Tibial artery (tissue), 4 donors: ENCODE measurements at regions not wholly inside any gene's neighbourhood (a gene's known extent, or its start where the extent isn't known, plus 50 kb on each side); places are given as distances from the start of the nearest gene placed in this dataset.

Experiments
- DNase-seq, 2 donors: peaks; one replicate each; pipeline ENCODE4 v3.0.0-alpha.2; 2019
- H3K27ac ChIP-seq, 2 donors: fragments of 200-600 bp; sonication (generic) in 1 of 2; 1 replicate in 1 of 2; 2 replicates in 1 of 2; pipeline ENCODE4 v1.5.1; 2018 to 2019; ENCODE audit warnings: mild to moderate bottlenecking in 1 of 2
- H3K27me3 ChIP-seq, 2 donors: fragments of 200-600 bp; sonication (generic) in 1 of 2; one replicate each; pipeline versions ENCODE4 v1.5.1 to v1.6.0; 2016 to 2019
- H3K36me3 ChIP-seq, 3 donors: fragments of 200-600 bp; sonication (generic) in 2 of 3; one replicate each; pipeline ENCODE4 v1.5.1; 2016 to 2019; ENCODE audit warnings: mild to moderate bottlenecking in 2 of 3
- H3K4me1 ChIP-seq, 4 donors: fragments of 200-600 bp; sonication (generic) in 2 of 4; 1 replicate in 3 of 4; 2 replicates in 1 of 4; pipeline ENCODE4 v1.5.1; 2016 to 2019
- H3K4me3 ChIP-seq, 2 donors: fragments of 200-600 bp; sonication (generic) in 1 of 2; 1 replicate in 1 of 2; 2 replicates in 1 of 2; pipeline ENCODE4 v1.5.1; 2018 to 2019; ENCODE audit warnings: mild to moderate bottlenecking in 2 of 2
- H3K9me3 ChIP-seq, 3 donors: fragments of 200-600 bp; sonication (generic) in 1 of 3; one replicate each; pipeline ENCODE4 v1.5.1; 2016 to 2019
- CTCF ChIP-seq, 2 experiments: fragments of 200-600 bp in 1 of 2; fragments of 450-650 bp in 1 of 2; IDR thresholded peaks; one replicate each; pipeline ENCODE4 v1.5.1; 2017 to 2019; ENCODE audit warnings: antibody characterized with exemption in 2 of 2, mild to moderate bottlenecking in 1 of 2, moderate library complexity in 1 of 2
- intact Hi-C: fragments of 100-400 bp; cut with DNase I; formaldehyde crosslinking; loops from one replicate; pipeline ENCODE4 v1.15.0; 2023; ENCODE audit warnings: low total_unique reads

- Histone ChIP-seq H3K9me3 (no peaks in the 10 kb centered on the region), H3K27ac (no peak overlapping the region), H3K27me3 (no peaks in the 10 kb centered on the region), H3K4me1 (peaks cover 0 to 6% (median 1%) of the 10 kb centered on the region in 4 donors), H3K36me3 (no peaks in the 10 kb centered on the region), H3K4me3 (no peak overlapping the region)
- no peak for TF ChIP-seq CTCF (IDR thresholded peaks at IDR 0.05)
- DNase-seq, result no peak
- intact Hi-C loops, result no loop called here
Measured at GRCh38 chr3:64351713-64352638, 126.7 kb upstream of the PRICKLE2 start.

GRCh38 chr3:64349551-64349950, 124.3 kb upstream of the PRICKLE2 start:
- no peak for TF ChIP-seq CTCF (IDR thresholded peaks at IDR 0.05)
- no peak overlapping the region for H3K27ac ChIP-seq
- H3K4me1 ChIP-seq, result peaks cover 0 to 15% (median 3%) of the 10 kb centered on the region in 4 donors
- H3K9me3 ChIP-seq, result no peaks in the 10 kb centered on the region
- intact Hi-C loops, result no loop called here
- no peaks in the 10 kb centered on the region for H3K27me3 ChIP-seq
- DNase-seq, result no peak
- H3K36me3 ChIP-seq, result no peaks in the 10 kb centered on the region
- H3K4me3 ChIP-seq, result no peak overlapping the region

- no peak for DNase-seq
- peaks cover 0 to 17% (median 6%) of the 10 kb centered on the region in 4 donors for H3K4me1 ChIP-seq
- H3K9me3 ChIP-seq, result no peaks in the 10 kb centered on the region
- H3K27me3 ChIP-seq, result no peaks in the 10 kb centered on the region
- intact Hi-C loops, result no loop called here
- no peak overlapping the region for H3K4me3 ChIP-seq
- H3K27ac ChIP-seq, result no peak overlapping the region
- no peaks in the 10 kb centered on the region for H3K36me3 ChIP-seq
- no peak for TF ChIP-seq CTCF (IDR thresholded peaks at IDR 0.05)
Measured at GRCh38 chr3:64345371-64345770, 120.1 kb upstream of the PRICKLE2 start.

GRCh38 chr3:64344721-64345207, 119.5 kb upstream of the PRICKLE2 start:
- Histone ChIP-seq H3K9me3 (no peaks in the 10 kb centered on the region), H3K36me3 (no peaks in the 10 kb centered on the region), H3K27ac (no peak overlapping the region), H3K4me1 (peaks cover 0 to 21% (median 6%) of the 10 kb centered on the region in 4 donors), H3K27me3 (no peaks in the 10 kb centered on the region), H3K4me3 (no peak overlapping the region)
- intact Hi-C loops, result no loop called here
- DNase-seq, result no peak
- TF ChIP-seq CTCF (IDR thresholded peaks at IDR 0.05), result no peak

GRCh38 chr3:64343689-64344430, 118.6 kb upstream of the PRICKLE2 start:
- intact Hi-C loops, result no loop called here
- Histone ChIP-seq H3K4me3 (no peak overlapping the region), H3K27me3 (no peaks in the 10 kb centered on the region), H3K36me3 (no peaks in the 10 kb centered on the region), H3K9me3 (no peaks in the 10 kb centered on the region), H3K27ac (no peak overlapping the region), H3K4me1 (peaks cover 0 to 21% (median 6%) of the 10 kb centered on the region in 4 donors)
- DNase-seq, result no peak
- TF ChIP-seq CTCF (IDR thresholded peaks at IDR 0.05), result no peak
